GM12874 (cell line): ENCODE measurements at regions not wholly inside any gene's neighbourhood (a gene's known extent, or its start where the extent isn't known, plus 50 kb on each side); places are given as distances from the start of the nearest gene placed in this dataset.

ENCODE experiments used
- CTCF ChIP-seq: IDR thresholded peaks from 2 replicates; pipeline ENCODE4 v1.5.1; 2011; ENCODE audit warnings: low read depth, mild to moderate bottlenecking, control low read depth, low read length, moderate library complexity; ENCODE audit not compliant: insufficient read depth

- no peak for TF ChIP-seq CTCF
These were observed 467.6 kb downstream of the RNF144A start for GRCh38 chr2:7384773-7385349.

GRCh38 chr2:7392076-7392787 lies 475.0 kb downstream of the RNF144A start:
- TF ChIP-seq CTCF: no peak

- peak; percentile 9; the same call in 1 of the 2 replicates for TF ChIP-seq CTCF
These were observed 477.0 kb downstream of the RNF144A start for GRCh38 chr2:7394195-7394594.

- TF ChIP-seq CTCF: no peak
These were observed 483.4 kb downstream of the RNF144A start for GRCh38 chr2:7400628-7401027.

GRCh38 chr2:7403092-7403775 lies 486.0 kb downstream of the RNF144A start:
- TF ChIP-seq CTCF: no peak

GRCh38 chr2:7405861-7406715 lies 488.9 kb downstream of the RNF144A start:
- TF ChIP-seq CTCF: no peak

GRCh38 chr2:7407001-7407400 lies 489.8 kb downstream of the RNF144A start:
- no peak for TF ChIP-seq CTCF
